ENCODE measurements at regions not wholly inside any gene's neighbourhood (a gene's known extent, or its start where the extent isn't known, plus 50 kb on each side); places are given as distances from the start of the nearest gene placed in this dataset.

DNA sequence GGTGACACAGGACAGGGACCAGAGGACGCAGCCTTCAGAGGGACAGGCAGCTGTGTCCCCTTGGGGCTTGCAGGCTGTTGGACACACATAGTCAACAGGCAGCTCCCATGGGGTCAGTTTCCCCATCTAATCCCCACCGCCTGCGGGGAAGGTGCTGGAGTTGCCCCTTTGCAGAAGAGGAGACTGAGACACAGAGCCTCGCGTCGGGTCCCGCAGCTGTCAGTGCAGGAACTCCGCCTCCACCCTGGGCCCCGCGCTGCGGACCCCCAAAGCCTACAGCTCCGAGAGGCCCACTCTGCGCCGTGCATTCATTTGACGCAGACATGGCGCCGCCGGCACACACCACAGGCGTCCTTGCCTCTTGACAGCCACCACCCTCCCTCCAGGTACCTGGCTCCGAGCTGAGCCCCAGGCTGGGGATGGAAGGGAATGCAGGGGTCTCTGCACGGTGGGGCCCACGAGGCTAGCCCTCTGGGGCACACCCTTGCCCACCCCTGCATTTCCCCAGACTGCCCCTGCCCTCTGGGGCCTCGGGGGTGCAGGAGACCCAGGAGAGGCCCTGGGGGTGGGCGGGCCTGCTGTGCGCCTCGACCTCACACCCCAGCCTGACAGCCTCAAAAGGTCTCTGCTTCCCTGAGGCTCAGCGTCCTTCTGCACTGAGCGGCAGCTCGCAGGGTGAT, 88.5 kb upstream of the ACTRT2 start:
- WGBS, 2 donors: 80 to 83% methylated on average over 29 of the region's 29 CpGs
- H3K36me3 ChIP-seq: no peaks in the 10 kb centered on the region
- H3K4me3 ChIP-seq: no peak overlapping the region
- peaks cover 0 to 64% (median 9%) of the 10 kb centered on the region in 7 donors for H3K27me3 ChIP-seq
- ATAC-seq (no peak), DNase-seq (no peak)
- TF ChIP-seq, protein P1, sequence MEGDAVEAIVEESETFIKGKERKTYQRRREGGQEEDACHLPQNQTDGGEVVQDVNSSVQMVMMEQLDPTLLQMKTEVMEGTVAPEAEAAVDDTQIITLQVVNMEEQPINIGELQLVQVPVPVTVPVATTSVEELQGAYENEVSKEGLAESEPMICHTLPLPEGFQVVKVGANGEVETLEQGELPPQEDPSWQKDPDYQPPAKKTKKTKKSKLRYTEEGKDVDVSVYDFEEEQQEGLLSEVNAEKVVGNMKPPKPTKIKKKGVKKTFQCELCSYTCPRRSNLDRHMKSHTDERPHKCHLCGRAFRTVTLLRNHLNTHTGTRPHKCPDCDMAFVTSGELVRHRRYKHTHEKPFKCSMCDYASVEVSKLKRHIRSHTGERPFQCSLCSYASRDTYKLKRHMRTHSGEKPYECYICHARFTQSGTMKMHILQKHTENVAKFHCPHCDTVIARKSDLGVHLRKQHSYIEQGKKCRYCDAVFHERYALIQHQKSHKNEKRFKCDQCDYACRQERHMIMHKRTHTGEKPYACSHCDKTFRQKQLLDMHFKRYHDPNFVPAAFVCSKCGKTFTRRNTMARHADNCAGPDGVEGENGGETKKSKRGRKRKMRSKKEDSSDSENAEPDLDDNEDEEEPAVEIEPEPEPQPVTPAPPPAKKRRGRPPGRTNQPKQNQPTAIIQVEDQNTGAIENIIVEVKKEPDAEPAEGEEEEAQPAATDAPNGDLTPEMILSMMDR (IDR thresholded peaks at IDR 0.05): no peak
- H3K27ac ChIP-seq: no peak overlapping the region
- intact Hi-C loops (cut with DNase I): no loop called here
- no peaks in the 10 kb centered on the region for H3K4me1 ChIP-seq
- peaks cover 0 to under 1% (median 0%) of the 10 kb centered on the region in 11 donors for H3K9me3 ChIP-seq

DNA sequence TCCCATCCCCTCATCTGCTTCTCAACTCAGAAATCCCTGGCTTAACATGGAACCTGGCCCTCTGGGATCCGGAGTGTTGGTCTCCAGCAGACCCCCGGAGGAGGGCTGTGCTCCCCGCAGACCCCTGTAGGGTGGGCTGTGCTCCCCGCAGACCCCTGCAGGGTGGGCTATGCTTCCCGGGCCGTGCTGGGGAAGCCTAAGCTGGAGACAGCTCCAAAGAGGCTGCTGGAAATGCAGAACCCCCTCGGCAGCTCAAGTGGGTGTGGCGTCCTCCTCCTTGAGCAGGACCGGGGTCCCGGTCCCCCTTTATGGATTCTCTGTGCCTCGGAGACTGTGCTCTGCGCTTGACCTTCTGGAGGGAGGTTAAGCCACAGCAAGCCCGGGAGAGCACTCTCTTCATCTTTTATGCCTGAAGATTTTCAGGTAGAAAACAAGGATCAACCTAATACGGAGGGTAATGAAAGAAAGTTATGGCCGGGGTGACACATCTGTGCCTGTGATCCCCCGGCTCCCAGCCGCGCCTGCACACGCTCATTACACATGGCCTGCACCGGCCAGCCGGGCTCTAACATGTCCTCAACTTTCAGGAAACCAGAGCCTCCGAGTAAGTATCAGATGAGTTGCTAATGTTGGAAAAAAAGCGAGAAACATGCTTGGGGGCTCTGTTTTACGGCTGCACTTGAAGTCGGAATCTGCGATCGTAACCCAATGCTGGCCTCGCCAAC, 87.7 kb upstream of the ACTRT2 start:
- Histone ChIP-seq H3K27ac (no peak overlapping the region), H3K36me3 (no peaks in the 10 kb centered on the region), H3K4me1 (no peaks in the 10 kb centered on the region), H3K9me3 (peaks cover 0 to 5% (median 0%) of the 10 kb centered on the region in 11 donors), H3K27me3 (peaks cover 0 to 60% (median 9%) of the 10 kb centered on the region in 7 donors), H3K4me3 (no peak overlapping the region)
- TF ChIP-seq, protein P1 (IDR thresholded peaks at IDR 0.05): no peak
- intact Hi-C loops (cut with DNase I): no loop called here
- ATAC-seq (no peak), DNase-seq (no peak)
- WGBS, 2 donors: 82 to 85% methylated on average over 28 of the region's 28 CpGs

DNA sequence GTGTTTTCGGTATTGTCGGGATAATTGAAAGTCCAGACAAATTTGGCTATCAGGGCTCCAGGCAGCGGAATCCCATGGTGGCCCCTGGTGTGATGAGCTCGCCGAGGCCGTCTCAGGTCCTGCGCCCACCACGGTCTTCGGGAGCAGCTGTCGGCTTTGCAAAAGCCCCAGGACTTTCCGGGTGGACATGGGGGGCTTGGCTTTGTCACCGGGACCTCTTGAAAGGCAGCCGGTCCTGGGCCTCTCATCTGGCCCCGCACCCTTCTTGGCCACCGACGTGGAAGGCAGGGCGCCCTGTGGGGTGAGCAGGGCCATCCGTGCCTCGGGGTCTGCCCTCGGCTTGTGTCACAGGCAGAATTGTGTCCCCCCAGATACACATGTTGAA, 87.1 kb upstream of the ACTRT2 start:
- DNase-seq: no peak
- WGBS, 2 donors: 90 to 93% methylated on average over 20 of the region's 20 CpGs

DNA sequence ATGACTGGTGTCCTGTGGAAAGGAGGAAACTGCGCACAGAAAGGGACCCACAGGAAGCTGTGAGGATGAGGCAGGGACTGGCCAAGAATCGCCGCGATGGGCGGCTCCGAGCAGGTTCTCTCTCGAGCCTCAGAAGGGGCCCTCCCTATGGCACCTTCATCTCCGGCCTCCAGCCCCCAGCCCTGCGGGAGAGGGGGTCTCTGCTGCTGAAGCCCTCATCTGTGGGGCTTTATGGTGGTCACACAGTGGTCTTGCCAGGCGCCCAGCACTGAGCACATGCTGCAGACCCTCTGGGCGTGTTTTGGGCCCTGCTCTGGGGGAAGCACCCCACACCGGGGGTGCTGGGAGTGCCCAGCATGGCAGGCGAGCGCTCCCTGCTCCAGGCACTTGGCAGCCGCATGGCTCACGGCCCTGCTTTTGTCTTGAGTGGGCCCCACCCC, 86.6 kb upstream of the ACTRT2 start:
- DNase-seq (no peak), ATAC-seq (no peak)
- WGBS, 2 donors: 86 to 87% methylated on average over 16 of the region's 16 CpGs
- peaks cover 0 to 5% (median 0%) of the 10 kb centered on the region in 11 donors for H3K9me3 ChIP-seq
- H3K4me1 ChIP-seq: no peaks in the 10 kb centered on the region
- TF ChIP-seq, protein P1 (IDR thresholded peaks at IDR 0.05): no peak
- H3K36me3 ChIP-seq: no peaks in the 10 kb centered on the region
- no peak overlapping the region for H3K27ac ChIP-seq
- H3K27me3 ChIP-seq: peaks cover 0 to 54% (median 9%) of the 10 kb centered on the region in 7 donors
- no peak overlapping the region for H3K4me3 ChIP-seq
- intact Hi-C loops (cut with DNase I): no loop called here

More for the DNA sequence above, 87.1 kb upstream of the ACTRT2 start:
- Histone ChIP-seq H3K4me1 (no peaks in the 10 kb centered on the region), H3K9me3 (peaks cover 0 to 5% (median 0%) of the 10 kb centered on the region in 11 donors), H3K27me3 (peaks cover 0 to 56% (median 9%) of the 10 kb centered on the region in 7 donors), H3K36me3 (no peaks in the 10 kb centered on the region), H3K27ac (no peak overlapping the region), H3K4me3 (no peak overlapping the region)
- ATAC-seq: no peak
- TF ChIP-seq, protein P1 (IDR thresholded peaks at IDR 0.05): no peak
- intact Hi-C loops (cut with DNase I): no loop called here
